Ovary (tissue), 7 donors: ENCODE measurements at regions not wholly inside any gene's neighbourhood (a gene's known extent, or its start where the extent isn't known, plus 50 kb on each side); places are given as distances from the start of the nearest gene placed in this dataset.
A peak's percentile ranks its signal among the peaks of the same experiment; 100 is the strongest.

Source experiments
- DNase-seq, 5 donors: peaks; one replicate each; pipeline ENCODE4 v3.0.0-alpha.2; 2019 to 2020
- H3K27ac ChIP-seq, 2 donors: fragments of 200-600 bp; one replicate each; pipeline versions ENCODE4 v1.5.1 to v1.8.0; 2019 to 2022
- H3K27me3 ChIP-seq: fragments of 200-600 bp; one replicate; pipeline ENCODE4 v1.8.0; 2022
- H3K36me3 ChIP-seq: fragments of 200-600 bp; sonication (generic); one replicate; pipeline ENCODE4 v1.5.1; 2019
- H3K4me1 ChIP-seq: one replicate; pipeline ENCODE4 v1.8.1; 2013; ENCODE audit warnings: mild to moderate bottlenecking, moderate library complexity; ENCODE audit not compliant: insufficient read depth
- H3K4me3 ChIP-seq: fragments of 200-600 bp; sonication (generic); one replicate; pipeline ENCODE4 v1.5.1; 2017
- H3K9me3 ChIP-seq, 2 donors: fragments of 200-600 bp in 1 of 2; sonication (generic) in 1 of 2; one replicate each; pipeline versions ENCODE4 v1.5.1 to v1.8.1; 2013 to 2019; ENCODE audit warnings: mild to moderate bottlenecking in 1 of 2, moderate library complexity in 1 of 2
- EP300 ChIP-seq: sonication (generic); formaldehyde crosslinking; IDR thresholded peaks from one replicate; pipeline ENCODE4 v1.6.1; 2017; ENCODE audit warnings: antibody characterized with exemption
- POLR2A ChIP-seq: fragments of 450-650 bp; IDR thresholded peaks from one replicate; pipeline ENCODE4 v1.6.1; 2017; ENCODE audit warnings: antibody characterized with exemption, mild to moderate bottlenecking, moderate library complexity
- WGBS, 3 donors: extraction: QIAGEN DNeasy Blood & Tissue Kit in 1 of 3; methylation state at CpG; one replicate each; pipeline versions ENCODE4 v1.1.5 to v1.1.7; 2013 to 2017; 5-methylcytosine and 5-hydroxymethylcytosine counted together
- intact Hi-C, 4 donors: fragments of 100-400 bp; cut with DNase I; formaldehyde crosslinking; loops; one replicate each; pipeline versions ENCODE4 v1.11.0 to v1.15.1; 2022 to 2023
- TF ChIP-seq, protein P1 (sequence below), 3 donors: fragments of 450-650 bp in 2 of 3; fragments of 200-600 bp in 1 of 3; IDR thresholded peaks; one replicate each; pipeline versions ENCODE4 v1.5.1 to v1.8.0; 2016 to 2022; ENCODE audit warnings: antibody characterized with exemption in 3 of 3, mild to moderate bottlenecking in 1 of 3
- donor health status: DM: no; HTN: no; CAD: no; lungs with moderate emphysema.
- donor health status: DM: no; HTN: no; CAD: no.
- donor health status: Bipolar disorder and iron deficiency.
- donor health status: DM: no; HTN: no; CAD: no.
- donor health status: DM: yes; HTN: yes; CAD: no.

DNA sequence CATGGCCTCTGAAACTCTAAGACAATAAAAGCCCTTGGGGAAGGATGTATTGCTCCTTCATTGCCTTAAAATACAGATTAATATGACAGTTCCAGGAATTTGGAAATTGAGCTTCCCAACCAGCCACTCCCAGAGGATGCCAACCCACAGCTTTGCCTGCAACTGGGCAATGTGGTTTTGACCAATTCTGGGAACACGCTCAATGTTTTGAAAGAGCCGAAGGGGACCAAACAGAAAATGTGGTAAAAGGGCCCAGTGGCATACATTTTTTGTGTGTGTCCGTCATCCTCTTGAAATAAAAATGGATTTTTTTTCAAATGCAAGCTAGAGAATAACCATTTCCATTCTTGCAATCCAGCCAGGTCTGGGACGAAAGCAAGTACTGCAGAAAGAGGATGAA is 88.3 kb upstream of the PLEKHG7 start:
- H3K27ac ChIP-seq = no peak overlapping the region
- intact Hi-C loops = no loop called here
- WGBS, 3 donors = 85 to 89% (median 88%) methylated on average over 4 of the region's 4 CpGs

DNA sequence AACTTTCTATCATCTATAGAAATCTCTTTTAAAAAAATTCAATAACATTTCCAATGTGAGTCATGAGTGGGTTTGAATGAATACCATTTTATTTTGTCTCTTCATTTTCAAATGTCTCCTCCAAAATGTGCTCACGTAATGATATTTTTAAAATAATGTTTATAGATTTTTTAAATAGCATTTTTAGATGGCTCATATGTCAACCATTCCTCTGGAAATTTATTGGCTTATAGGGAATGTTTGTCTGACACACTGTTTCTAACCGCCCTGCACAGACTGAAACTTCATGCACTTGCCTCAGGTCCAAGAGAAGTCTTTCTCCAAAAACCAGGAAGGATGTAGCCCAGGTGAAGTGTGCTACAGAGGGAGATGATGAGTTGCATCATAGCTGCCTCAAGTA is 88.8 kb upstream of the PLEKHG7 start:
- Histone ChIP-seq H3K9me3 (no peaks in the 10 kb centered on the region), H3K4me1 (no peaks in the 10 kb centered on the region), H3K36me3 (no peaks in the 10 kb centered on the region), H3K27ac (no peak overlapping the region), H3K27me3 (no peaks in the 10 kb centered on the region), H3K4me3 (no peak overlapping the region)
- DNase-seq = no peak
- intact Hi-C loops = no loop called here
- TF ChIP-seq, protein P1, sequence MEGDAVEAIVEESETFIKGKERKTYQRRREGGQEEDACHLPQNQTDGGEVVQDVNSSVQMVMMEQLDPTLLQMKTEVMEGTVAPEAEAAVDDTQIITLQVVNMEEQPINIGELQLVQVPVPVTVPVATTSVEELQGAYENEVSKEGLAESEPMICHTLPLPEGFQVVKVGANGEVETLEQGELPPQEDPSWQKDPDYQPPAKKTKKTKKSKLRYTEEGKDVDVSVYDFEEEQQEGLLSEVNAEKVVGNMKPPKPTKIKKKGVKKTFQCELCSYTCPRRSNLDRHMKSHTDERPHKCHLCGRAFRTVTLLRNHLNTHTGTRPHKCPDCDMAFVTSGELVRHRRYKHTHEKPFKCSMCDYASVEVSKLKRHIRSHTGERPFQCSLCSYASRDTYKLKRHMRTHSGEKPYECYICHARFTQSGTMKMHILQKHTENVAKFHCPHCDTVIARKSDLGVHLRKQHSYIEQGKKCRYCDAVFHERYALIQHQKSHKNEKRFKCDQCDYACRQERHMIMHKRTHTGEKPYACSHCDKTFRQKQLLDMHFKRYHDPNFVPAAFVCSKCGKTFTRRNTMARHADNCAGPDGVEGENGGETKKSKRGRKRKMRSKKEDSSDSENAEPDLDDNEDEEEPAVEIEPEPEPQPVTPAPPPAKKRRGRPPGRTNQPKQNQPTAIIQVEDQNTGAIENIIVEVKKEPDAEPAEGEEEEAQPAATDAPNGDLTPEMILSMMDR (IDR thresholded peaks at IDR 0.05) = no peak
- TF ChIP-seq POLR2A = no peak
- TF ChIP-seq EP300 = no peak
- WGBS, 3 donors = 63 to 75% (median 69%) methylated on average over 2 of the region's 2 CpGs

More for the DNA sequence above, 88.3 kb upstream of the PLEKHG7 start:
- Histone ChIP-seq H3K27me3 (no peaks in the 10 kb centered on the region), H3K9me3 (no peaks in the 10 kb centered on the region), H3K4me1 (no peaks in the 10 kb centered on the region), H3K4me3 (no peak overlapping the region), H3K36me3 (no peaks in the 10 kb centered on the region)
- TF ChIP-seq, protein P1 (IDR thresholded peaks at IDR 0.05) = no peak
- no peak for DNase-seq

DNA sequence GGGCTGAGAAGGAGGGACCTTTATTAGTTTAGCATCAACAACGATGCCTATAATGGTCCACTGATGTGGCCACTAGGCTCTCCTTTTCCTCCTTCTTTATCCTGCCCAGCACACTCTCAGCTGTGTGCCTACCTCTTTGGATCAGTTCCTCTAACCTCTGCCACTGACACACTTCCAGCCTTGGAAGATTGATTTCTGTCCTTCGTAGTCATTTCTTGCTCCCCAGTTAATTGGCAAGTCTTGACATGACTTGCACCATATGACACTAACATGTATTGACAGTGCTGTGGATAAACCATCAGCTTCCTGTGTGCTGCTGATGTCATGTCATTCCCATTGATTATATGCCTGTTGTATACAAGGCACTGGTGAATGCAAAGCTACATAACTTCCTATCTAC is 90.2 kb upstream of the PLEKHG7 start:
- Histone ChIP-seq H3K4me3 (no peak overlapping the region), H3K27ac (no peak overlapping the region), H3K9me3 (no peaks in the 10 kb centered on the region), H3K36me3 (no peaks in the 10 kb centered on the region), H3K27me3 (no peaks in the 10 kb centered on the region), H3K4me1 (no peaks in the 10 kb centered on the region)
- WGBS, 3 donors = 90 to 96% (median 94%) methylated on average over 2 of the region's 2 CpGs
- intact Hi-C loops = no loop called here
- no peak for DNase-seq
- no peak for TF ChIP-seq EP300
- no peak for TF ChIP-seq POLR2A
- TF ChIP-seq, protein P1 (IDR thresholded peaks at IDR 0.05) = no peak

DNA sequence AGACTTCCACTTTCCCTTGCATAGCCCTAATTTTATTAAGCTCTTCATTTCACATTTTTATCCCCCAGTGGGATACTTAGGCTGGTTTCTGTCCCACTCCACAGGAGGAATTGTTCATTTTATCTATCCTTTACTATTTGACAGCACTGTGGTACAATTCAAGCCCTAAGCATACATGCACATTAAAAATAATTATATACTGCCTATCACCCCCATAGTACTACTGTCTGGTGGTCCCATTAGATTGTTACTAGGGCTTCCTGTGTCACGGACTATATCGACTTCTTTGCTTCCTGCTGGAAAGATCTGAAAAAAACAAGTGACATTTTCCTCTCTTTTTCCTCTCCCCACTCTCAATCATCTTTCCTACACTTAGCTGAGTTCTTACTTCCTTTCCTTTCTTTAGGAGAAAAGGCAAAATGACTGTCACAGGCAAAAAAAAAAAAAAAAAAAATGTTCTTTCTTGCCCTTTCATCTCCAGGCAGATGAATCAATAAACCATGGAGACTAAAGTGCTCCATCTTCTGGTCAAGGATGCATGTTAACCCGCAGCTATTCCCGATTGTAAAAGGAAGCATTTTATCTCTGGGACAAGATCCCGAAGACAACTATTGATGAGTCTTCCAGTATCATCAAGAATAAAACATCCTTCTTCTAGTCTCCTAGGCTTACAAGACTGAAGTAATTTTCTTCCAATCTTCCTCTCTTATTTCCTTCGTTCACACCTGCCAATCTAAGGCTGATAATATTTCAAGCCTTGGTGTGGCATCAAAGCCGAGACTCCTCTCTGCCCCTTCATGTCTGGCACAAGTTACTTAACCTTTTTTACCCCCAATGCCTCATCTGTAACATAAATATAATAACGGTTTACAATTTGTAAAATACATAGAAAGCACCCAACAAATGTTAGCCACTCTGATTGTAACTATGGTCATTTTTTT is 94.4 kb upstream of the PLEKHG7 start:
- no peaks in the 10 kb centered on the region for H3K36me3 ChIP-seq
- H3K9me3 ChIP-seq = no peaks in the 10 kb centered on the region
- no peak overlapping the region for H3K4me3 ChIP-seq
- no peak overlapping the region for H3K27ac ChIP-seq
- intact Hi-C loops = no loop called here
- no peaks in the 10 kb centered on the region for H3K27me3 ChIP-seq
- 37 to 52% (median 46%) methylated on average over 8 of the region's 8 CpGs for WGBS, 3 donors
- peaks cover 3% of the 10 kb centered on the region for H3K4me1 ChIP-seq
- TF ChIP-seq, protein P1 (IDR thresholded peaks at IDR 0.05) = peak in 1 of 3 donors; percentile 21
- no peak for TF ChIP-seq POLR2A
- no peak for DNase-seq
